OCI-LY1 (cell line): ENCODE measurements at regions not wholly inside any gene's neighbourhood (a gene's known extent, or its start where the extent isn't known, plus 50 kb on each side); places are given as distances from the start of the nearest gene placed in this dataset.

Source experiments
- H2AFZ ChIP-seq: fragments of 200-600 bp; sonication (generic), shearing (Covaris generic); 2 replicates; pipeline ENCODE4 v1.6.0; 2014; ENCODE audit warnings: antibody characterized with exemption, mild to moderate bottlenecking, low read length
- H3F3A ChIP-seq: fragments of 200-600 bp; sonication (generic), shearing (Covaris generic); 2 replicates; pipeline ENCODE4 v1.6.0; 2014; ENCODE audit warnings: mild to moderate bottlenecking, antibody characterized with exemption, low read length, moderate library complexity; ENCODE audit not compliant: insufficient read depth
- H3K27ac ChIP-seq: fragments of 200-600 bp; sonication (generic); 2 replicates; pipeline ENCODE4 v1.5.1; 2014; ENCODE audit warnings: low read length, mixed run types, mild to moderate bottlenecking, low read depth; ENCODE audit not compliant: poor library complexity, severe bottlenecking
- H3K27me3 ChIP-seq: fragments of 200-600 bp; sonication (generic); 2 replicates; pipeline ENCODE4 v1.6.0; 2014; ENCODE audit warnings: antibody characterized with exemption, mild to moderate bottlenecking, low read length, moderate library complexity; ENCODE audit not compliant: insufficient read depth
- H3K36me3 ChIP-seq: fragments of 200-600 bp; sonication (generic); 2 replicates; pipeline ENCODE4 v1.6.1; 2014; ENCODE audit warnings: mild to moderate bottlenecking, antibody characterized with exemption, low read length, moderate library complexity, mixed read lengths; ENCODE audit not compliant: insufficient read depth
- H3K4me1 ChIP-seq: fragments of 200-600 bp; sonication (generic); 2 replicates; pipeline ENCODE4 v1.5.1; 2014; ENCODE audit warnings: mild to moderate bottlenecking, low read length, moderate library complexity; ENCODE audit not compliant: insufficient read depth, severe bottlenecking
- H3K4me2 ChIP-seq: fragments of 200-600 bp; sonication (generic), shearing (Covaris generic); 2 replicates; pipeline ENCODE4 v1.6.1; 2014; ENCODE audit warnings: low read length
- H3K4me3 ChIP-seq: fragments of 200-600 bp; sonication (generic); 2 replicates; pipeline ENCODE4 v1.5.1; 2014; ENCODE audit warnings: low read length, low read depth, mild to moderate bottlenecking, mixed read lengths; ENCODE audit not compliant: poor library complexity, severe bottlenecking
- H3K79me2 ChIP-seq: fragments of 200-600 bp; shearing (Covaris generic); 2 replicates; pipeline ENCODE4 v1.6.1; 2016; ENCODE audit warnings: mixed run types, low read length, mixed read lengths; ENCODE audit not compliant: insufficient read depth
- H3K9ac ChIP-seq: fragments of 200-600 bp; sonication (generic), shearing (Covaris generic); 2 replicates; pipeline ENCODE4 v1.6.1; 2014; ENCODE audit warnings: mild to moderate bottlenecking, low read length, mixed read lengths
- H3K9me2 ChIP-seq: fragments of 200-600 bp; sonication (generic), shearing (Covaris generic); 2 replicates; pipeline ENCODE4 v1.6.1; 2014; ENCODE audit warnings: low read depth, mild to moderate bottlenecking, low read length, mixed read lengths
- H3K9me3 ChIP-seq: fragments of 200-600 bp; shearing (Covaris generic); 2 replicates; pipeline ENCODE4 v1.6.1; 2014; ENCODE audit warnings: low read length, mixed read lengths
- H4K20me1 ChIP-seq: fragments of 200-600 bp; sonication (generic), shearing (Covaris generic); 2 replicates; pipeline ENCODE4 v1.6.0; 2016; ENCODE audit warnings: mild to moderate bottlenecking, low read length; ENCODE audit not compliant: insufficient read depth
- CTCF ChIP-seq: fragments of 200-600 bp; sonication (generic), shearing (Covaris generic); IDR thresholded peaks from 2 replicates; pipeline ENCODE4 v1.5.1; 2017; ENCODE audit warnings: mild to moderate bottlenecking, antibody characterized with exemption, low read length, moderate library complexity, mixed read lengths
- EZH2 ChIP-seq: fragments of 200-600 bp; sonication (generic), shearing (Covaris generic); IDR thresholded peaks from 2 replicates; pipeline ENCODE4 v1.8.0; 2017; ENCODE audit warnings: borderline replicate concordance, mixed run types, mild to moderate bottlenecking, antibody characterized with exemption, low read length, moderate library complexity, mixed read lengths

DNA sequence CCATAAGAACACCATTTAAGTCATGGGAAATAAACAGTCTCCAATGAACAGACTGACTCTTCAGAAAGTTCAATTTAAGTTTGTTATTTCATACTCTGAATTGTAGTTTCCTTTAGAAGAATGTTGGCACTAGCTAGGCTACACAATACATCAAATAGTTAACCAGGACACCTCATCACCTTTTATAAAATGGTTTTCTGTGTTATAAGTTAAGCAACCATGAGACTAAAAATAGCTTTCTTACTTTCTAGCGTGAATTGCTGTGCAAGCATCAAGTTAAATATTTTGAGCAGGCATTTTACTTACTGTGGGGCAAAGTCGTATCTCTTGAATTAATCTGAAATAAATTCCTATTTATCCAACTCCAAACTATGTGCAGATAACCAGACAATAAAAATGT lies 1092.6 kb upstream of the SLC39A10 start:
- H3K9ac ChIP-seq: no peak overlapping the region
- H3K9me2 ChIP-seq: no peaks in the 10 kb centered on the region
- TF ChIP-seq CTCF (no peak), EZH2 (no peak)
- H3K79me2 ChIP-seq: no peaks in the 10 kb centered on the region
- H3K36me3 ChIP-seq: no peaks in the 10 kb centered on the region
- H3K4me2 ChIP-seq: no peak overlapping the region
- no peak overlapping the region for H3K4me3 ChIP-seq
- no peaks in the 10 kb centered on the region for H3F3A ChIP-seq
- H3K27ac ChIP-seq: no peak overlapping the region
- H3K4me1 ChIP-seq: no peaks in the 10 kb centered on the region
- no peak overlapping the region for H2AFZ ChIP-seq
- H3K27me3 ChIP-seq: no peaks in the 10 kb centered on the region
- no peaks in the 10 kb centered on the region for H4K20me1 ChIP-seq
- no peaks in the 10 kb centered on the region for H3K9me3 ChIP-seq

GRCh38 chr2:194562329-194562728 lies 1094.7 kb upstream of the SLC39A10 start:
- no peak overlapping the region for H3K27ac ChIP-seq
- TF ChIP-seq EZH2: no peak
- TF ChIP-seq CTCF: no peak
- no peaks in the 10 kb centered on the region for H3K27me3 ChIP-seq
- no peaks in the 10 kb centered on the region for H3K4me1 ChIP-seq
- no peaks in the 10 kb centered on the region for H3F3A ChIP-seq
- no peaks in the 10 kb centered on the region for H3K9me2 ChIP-seq
- no peaks in the 10 kb centered on the region for H4K20me1 ChIP-seq
- no peak overlapping the region for H3K4me2 ChIP-seq
- H3K4me3 ChIP-seq: no peak overlapping the region
- no peak overlapping the region for H2AFZ ChIP-seq
- H3K9ac ChIP-seq: no peak overlapping the region
- H3K36me3 ChIP-seq: no peaks in the 10 kb centered on the region
- H3K79me2 ChIP-seq: no peaks in the 10 kb centered on the region
- H3K9me3 ChIP-seq: no peaks in the 10 kb centered on the region

DNA sequence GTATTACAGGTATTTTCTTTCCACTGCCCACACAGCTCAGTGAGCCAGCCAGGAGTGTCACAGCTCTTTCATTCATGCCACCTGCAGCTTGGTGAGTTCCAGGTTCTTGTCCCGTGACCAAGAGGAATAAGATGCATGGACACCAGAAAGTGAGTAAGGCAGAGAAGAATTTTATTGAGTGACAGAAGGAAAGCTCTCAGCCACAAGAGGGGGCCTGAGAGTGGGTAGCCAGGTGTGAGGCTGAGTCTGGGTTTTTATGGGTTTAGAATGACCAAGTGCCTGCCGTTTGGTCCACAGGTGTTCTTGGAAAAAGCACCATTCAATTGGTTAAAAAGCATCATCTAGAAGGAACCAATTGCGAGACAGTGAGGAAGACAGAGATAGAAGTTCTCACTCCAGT lies 1097.1 kb upstream of the SLC39A10 start:
- Histone ChIP-seq H3K27me3 (no peaks in the 10 kb centered on the region), H3K4me2 (no peak overlapping the region), H3K9me3 (no peaks in the 10 kb centered on the region), H4K20me1 (no peaks in the 10 kb centered on the region), H3K36me3 (no peaks in the 10 kb centered on the region), H3K27ac (no peak overlapping the region), H3K4me1 (no peaks in the 10 kb centered on the region), H3K9me2 (no peaks in the 10 kb centered on the region), H3K4me3 (no peak overlapping the region), H2AFZ (no peak overlapping the region), H3K79me2 (no peaks in the 10 kb centered on the region), H3F3A (no peaks in the 10 kb centered on the region), H3K9ac (no peak overlapping the region)
- no peak for TF ChIP-seq EZH2
- peak; percentile 19; the same call in 1 of the 2 replicates for TF ChIP-seq CTCF
